MM.1S (cell line): ENCODE measurements at regions not wholly inside any gene's neighbourhood (a gene's known extent, or its start where the extent isn't known, plus 50 kb on each side); places are given as distances from the start of the nearest gene placed in this dataset.

Experiments used
- DNase-seq: peaks from one replicate; pipeline ENCODE4 v3.0.0-alpha.2; 2015
- H2AFZ ChIP-seq: fragments of 300-600 bp; sonication (generic); 2 replicates; pipeline ENCODE4 v1.6.0; 2016; ENCODE audit warnings: antibody characterized with exemption, low read length
- H3F3A ChIP-seq: fragments of 300-600 bp; sonication (generic); 2 replicates; pipeline ENCODE4 v1.6.1; 2016; ENCODE audit warnings: mild to moderate bottlenecking, antibody characterized with exemption, low read length, moderate library complexity, mixed read lengths; ENCODE audit not compliant: insufficient read depth
- H3K27ac ChIP-seq: fragments of 300-600 bp; sonication (generic); 2 replicates; pipeline ENCODE4 v1.5.1; 2016; ENCODE audit warnings: mild to moderate bottlenecking, low read length
- H3K27me3 ChIP-seq: fragments of 300-600 bp; sonication (generic); replicated peaks from 2 replicates; pipeline ENCODE4 v1.6.0; 2016; ENCODE audit warnings: low read length; ENCODE audit not compliant: insufficient read depth
- H3K36me3 ChIP-seq: fragments of 300-600 bp; sonication (generic); replicated peaks from 2 replicates; pipeline ENCODE4 v1.6.1; 2016; ENCODE audit warnings: mild to moderate bottlenecking, low read length, mixed read lengths; ENCODE audit not compliant: insufficient read depth
- H3K4me1 ChIP-seq: fragments of 300-600 bp; sonication (generic); 2 replicates; pipeline ENCODE4 v1.6.1; 2016; ENCODE audit warnings: low read length, mixed read lengths
- H3K4me2 ChIP-seq: fragments of 300-600 bp; sonication (generic); 2 replicates; pipeline ENCODE4 v1.6.0; 2016; ENCODE audit warnings: low read depth, low read length
- H3K4me3 ChIP-seq: fragments of 300-600 bp; sonication (generic); 2 replicates; pipeline ENCODE4 v1.5.1; 2016; ENCODE audit warnings: low read length, mixed read lengths
- H3K79me2 ChIP-seq: fragments of 300-600 bp; sonication (generic); 2 replicates; pipeline ENCODE4 v1.6.1; 2016; ENCODE audit warnings: mixed run types, low read length, mixed read lengths
- H3K9ac ChIP-seq: fragments of 300-600 bp; sonication (generic); 2 replicates; pipeline ENCODE4 v1.6.1; 2016; ENCODE audit warnings: low read length, mixed read lengths
- H3K9me2 ChIP-seq: fragments of 300-600 bp; sonication (generic); replicated peaks from 2 replicates; pipeline ENCODE4 v1.6.1; 2016; ENCODE audit warnings: mild to moderate bottlenecking, low read length, mixed read lengths; ENCODE audit not compliant: insufficient read depth
- H3K9me3 ChIP-seq: fragments of 300-600 bp; sonication (generic); replicated peaks from 2 replicates; pipeline ENCODE4 v1.6.1; 2016; ENCODE audit warnings: mild to moderate bottlenecking, low read length, mixed read lengths; ENCODE audit not compliant: insufficient read depth
- H4K20me1 ChIP-seq: fragments of 300-600 bp; sonication (generic); 2 replicates; pipeline ENCODE4 v1.6.1; 2016; ENCODE audit warnings: mild to moderate bottlenecking, low read length, moderate library complexity, mixed read lengths; ENCODE audit not compliant: insufficient read depth
- CTCF ChIP-seq: fragments of 300-600 bp; sonication (generic); IDR thresholded peaks from 2 replicates; pipeline ENCODE4 v1.5.1; 2016; ENCODE audit warnings: antibody characterized with exemption, low read length, mixed read lengths
- EZH2 ChIP-seq: fragments of 300-600 bp; sonication (generic); optimal IDR thresholded peaks from 2 replicates; pipeline ENCODE3; 2017; ENCODE audit warnings: low read depth, mild to moderate bottlenecking, antibody characterized with exemption, low read length, mixed read lengths
- EZH2phosphoT487 ChIP-seq: fragments of 300-600 bp; sonication (generic); IDR thresholded peaks from 2 replicates; pipeline ENCODE4 v1.6.1; 2018; ENCODE audit warnings: antibody characterized with exemption, low read length

DNA sequence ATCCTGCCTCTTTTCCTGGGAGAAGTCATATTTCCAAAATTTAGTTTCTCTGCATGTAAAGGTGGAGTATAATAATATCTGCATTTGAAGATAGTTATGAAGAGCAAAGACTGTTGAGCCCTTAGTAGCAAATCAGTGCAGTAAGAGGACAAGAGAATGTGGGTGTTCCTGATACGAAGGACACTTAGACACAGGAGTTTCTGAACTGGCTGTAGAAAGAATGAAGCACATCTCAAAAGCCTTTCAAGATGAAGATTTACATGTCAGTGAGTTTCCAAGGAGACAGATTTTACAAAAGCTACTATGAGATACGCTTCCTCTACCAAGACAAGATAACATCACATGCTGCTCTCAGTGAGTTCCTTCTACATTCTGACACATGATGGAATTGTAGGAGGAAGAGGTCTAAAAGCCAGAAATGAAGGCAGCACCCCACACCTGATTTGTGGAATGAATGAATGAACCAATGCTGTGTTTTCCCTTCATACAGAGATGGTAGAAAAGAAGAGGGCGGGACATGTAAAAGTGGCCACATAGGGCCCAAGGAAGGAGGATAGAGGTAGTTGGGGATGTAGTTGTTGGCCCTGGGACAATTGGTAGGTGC is 173.6 kb upstream of the PDE1C start:
- H3F3A ChIP-seq, result no peaks in the 10 kb centered on the region
- no peaks in the 10 kb centered on the region for H3K27me3 ChIP-seq
- H3K9me3 ChIP-seq, result no peaks in the 10 kb centered on the region
- H3K9ac ChIP-seq, result no peak overlapping the region
- no peaks in the 10 kb centered on the region for H3K79me2 ChIP-seq
- H3K36me3 ChIP-seq, result no peaks in the 10 kb centered on the region
- DNase-seq, result no peak
- no peak overlapping the region for H3K27ac ChIP-seq
- H3K4me2 ChIP-seq, result no peak overlapping the region
- H3K4me3 ChIP-seq, result no peak overlapping the region
- H2AFZ ChIP-seq, result no peak overlapping the region
- no peak for TF ChIP-seq CTCF
- no peak for TF ChIP-seq EZH2
- TF ChIP-seq EZH2phosphoT487, result no peak
- H4K20me1 ChIP-seq, result no peaks in the 10 kb centered on the region
- H3K4me1 ChIP-seq, result no peaks in the 10 kb centered on the region
- H3K9me2 ChIP-seq, result no peaks in the 10 kb centered on the region

GRCh38 chr7:32242436-32242835 is 172.2 kb upstream of the PDE1C start:
- H2AFZ ChIP-seq, result no peak overlapping the region
- no peaks in the 10 kb centered on the region for H3F3A ChIP-seq
- H4K20me1 ChIP-seq, result no peaks in the 10 kb centered on the region
- H3K36me3 ChIP-seq, result no peaks in the 10 kb centered on the region
- no peak overlapping the region for H3K4me3 ChIP-seq
- no peaks in the 10 kb centered on the region for H3K27me3 ChIP-seq
- DNase-seq, result no peak
- no peaks in the 10 kb centered on the region for H3K79me2 ChIP-seq
- H3K4me2 ChIP-seq, result no peak overlapping the region
- no peak overlapping the region for H3K9ac ChIP-seq
- no peaks in the 10 kb centered on the region for H3K9me3 ChIP-seq
- no peaks in the 10 kb centered on the region for H3K4me1 ChIP-seq
- H3K9me2 ChIP-seq, result no peaks in the 10 kb centered on the region
- no peak overlapping the region for H3K27ac ChIP-seq
- TF ChIP-seq EZH2, result no peak
- no peak for TF ChIP-seq EZH2phosphoT487
- no peak for TF ChIP-seq CTCF

DNA sequence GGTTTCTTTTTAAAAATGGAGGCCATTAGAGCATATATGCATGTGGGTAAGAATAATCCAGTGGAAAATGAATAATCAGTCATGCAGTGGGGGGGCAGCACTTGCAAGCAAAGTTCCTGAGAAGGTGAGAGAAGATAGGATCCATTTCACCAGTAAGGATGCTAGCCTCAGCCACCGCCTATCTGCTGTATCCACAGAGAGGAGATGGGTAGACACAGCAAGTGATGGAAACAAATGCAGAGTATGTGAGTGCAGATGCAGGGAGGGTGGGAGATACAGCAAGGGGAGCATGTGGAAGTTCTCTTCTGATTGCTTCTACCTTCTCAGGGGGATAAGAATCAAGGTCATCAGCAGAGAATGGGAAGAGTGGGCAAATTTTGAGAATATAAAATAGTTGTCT is 171.4 kb upstream of the PDE1C start:
- no peaks in the 10 kb centered on the region for H3F3A ChIP-seq
- H3K4me3 ChIP-seq, result no peak overlapping the region
- no peaks in the 10 kb centered on the region for H3K4me1 ChIP-seq
- H2AFZ ChIP-seq, result no peak overlapping the region
- no peaks in the 10 kb centered on the region for H3K27me3 ChIP-seq
- DNase-seq, result no peak
- H4K20me1 ChIP-seq, result no peaks in the 10 kb centered on the region
- H3K9me2 ChIP-seq, result no peaks in the 10 kb centered on the region
- TF ChIP-seq EZH2phosphoT487 (no peak), CTCF (no peak), EZH2 (no peak)
- no peaks in the 10 kb centered on the region for H3K9me3 ChIP-seq
- H3K36me3 ChIP-seq, result no peaks in the 10 kb centered on the region
- no peak overlapping the region for H3K9ac ChIP-seq
- no peak overlapping the region for H3K4me2 ChIP-seq
- H3K79me2 ChIP-seq, result no peaks in the 10 kb centered on the region
- H3K27ac ChIP-seq, result no peak overlapping the region
